SK-N-MC (cell line): ENCODE measurements at regions not wholly inside any gene's neighbourhood (a gene's known extent, or its start where the extent isn't known, plus 50 kb on each side); places are given as distances from the start of the nearest gene placed in this dataset.
"Not testable (repeated sequence)": the region's sequence is repeated elsewhere in the genome, so short reads cannot be mapped to it uniquely, and the experiment has no call there.

Experiments used
- DNase-seq: peaks from one replicate; pipeline ENCODE4 v3.0.0-alpha.2; 2011; ENCODE audit warnings: low read depth, low spot score
- H3K27ac ChIP-seq: fragments of 200-600 bp; sonication (generic); 2 replicates; pipeline ENCODE4 v1.5.1; 2016; ENCODE audit warnings: mixed run types
- H3K36me3 ChIP-seq: fragments of 200-600 bp; sonication (generic); 2 replicates; pipeline ENCODE4 v1.6.1; 2017; ENCODE audit warnings: antibody characterized with exemption, low read length, mixed read lengths; ENCODE audit not compliant: insufficient read depth
- H3K4me3 ChIP-seq: fragments of 200-600 bp; sonication (generic); 2 replicates; pipeline ENCODE4 v1.5.1; 2016
- H3K9ac ChIP-seq: fragments of 200-600 bp; sonication (generic); 2 replicates; pipeline ENCODE4 v1.8.0; 2017; ENCODE audit warnings: mixed run types, mixed read lengths; ENCODE audit not compliant: insufficient read length
- H3K9me3 ChIP-seq: fragments of 200-600 bp; sonication (generic); 2 replicates; pipeline ENCODE4 v1.6.1; 2017; ENCODE audit warnings: low read depth, mild to moderate bottlenecking, antibody characterized with exemption, low read length, moderate library complexity, mixed read lengths
- EZH2 ChIP-seq: fragments of 200-600 bp; sonication (generic); IDR thresholded peaks from one replicate; pipeline ENCODE4 v1.6.1; 2017; ENCODE audit warnings: antibody characterized with exemption
- FOXP2 ChIP-seq: optimal IDR thresholded peaks from 2 replicates; pipeline ENCODE3; 2011; ENCODE audit warnings: mild to moderate bottlenecking, moderate library complexity; ENCODE audit not compliant: insufficient read depth; ENCODE audit errors: extremely low read length, control extremely low read depth
- POLR2AphosphoS5 ChIP-seq: IDR thresholded peaks from 2 replicates; pipeline ENCODE4 v1.6.1; 2012; ENCODE audit warnings: mild to moderate bottlenecking, low read depth, low read length, borderline replicate concordance

- H3K4me3 ChIP-seq = no peak overlapping the region
- H3K9me3 ChIP-seq = no peaks in the 10 kb centered on the region
- DNase-seq = no peak
- no peaks in the 10 kb centered on the region for H3K36me3 ChIP-seq
- no peak overlapping the region for H3K9ac ChIP-seq
- H3K27ac ChIP-seq = no peak overlapping the region
- TF ChIP-seq FOXP2 (no peak), POLR2AphosphoS5 (no peak), EZH2 (no peak)
Observed at GRCh38 chr2:95757988-95758387, 166.2 kb downstream of the TRIM43 start.

GRCh38 chr2:95759481-95760246, 167.9 kb downstream of the TRIM43 start:
- Histone ChIP-seq H3K4me3 (no peak overlapping the region), H3K9ac (no peak overlapping the region), H3K9me3 (no peaks in the 10 kb centered on the region), H3K36me3 (no peaks in the 10 kb centered on the region), H3K27ac (no peak overlapping the region)
- TF ChIP-seq FOXP2 (no peak), POLR2AphosphoS5 (no peak), EZH2 (no peak)
- no peak for DNase-seq

- Histone ChIP-seq H3K9ac (no peak overlapping the region), H3K9me3 (no peaks in the 10 kb centered on the region), H3K27ac (no peak overlapping the region), H3K36me3 (no peaks in the 10 kb centered on the region), H3K4me3 (no peak overlapping the region)
- DNase-seq = no peak
- TF ChIP-seq FOXP2 (no peak), POLR2AphosphoS5 (no peak), EZH2 (no peak)
Observed at GRCh38 chr2:95760806-95761525, 169.2 kb downstream of the TRIM43 start.

GRCh38 chr2:95761556-95761955, 169.8 kb downstream of the TRIM43 start:
- no peaks in the 10 kb centered on the region for H3K36me3 ChIP-seq
- TF ChIP-seq EZH2 (no peak), FOXP2 (no peak), POLR2AphosphoS5 (no peak)
- H3K4me3 ChIP-seq = no peak overlapping the region

GRCh38 chr2:95762023-95763021, 170.5 kb downstream of the TRIM43 start:
- H3K9ac ChIP-seq, H3K4me3 ChIP-seq, H3K36me3 ChIP-seq, H3K27ac ChIP-seq, H3K9me3 ChIP-seq, DNase-seq: not testable (repeated sequence)

More at GRCh38 chr2:95761556-95761955, 169.8 kb downstream of the TRIM43 start:
- no peak for DNase-seq
- H3K27ac ChIP-seq = no peak overlapping the region
- no peak overlapping the region for H3K9ac ChIP-seq
- H3K9me3 ChIP-seq = no peaks in the 10 kb centered on the region

- not testable (repeated sequence) for H3K9me3 ChIP-seq, H3K4me3 ChIP-seq, H3K36me3 ChIP-seq, H3K27ac ChIP-seq, H3K9ac ChIP-seq, DNase-seq
Observed at GRCh38 chr2:95763074-95763473, 171.3 kb downstream of the TRIM43 start.

GRCh38 chr2:95764966-95765365, 173.2 kb downstream of the TRIM43 start:
- H3K4me3 ChIP-seq, H3K9me3 ChIP-seq, H3K36me3 ChIP-seq, DNase-seq, H3K27ac ChIP-seq, H3K9ac ChIP-seq: not testable (repeated sequence)

- not testable (repeated sequence) for H3K36me3 ChIP-seq, DNase-seq, H3K27ac ChIP-seq, H3K9me3 ChIP-seq, H3K9ac ChIP-seq, H3K4me3 ChIP-seq
Observed at GRCh38 chr2:95765925-95766910, 174.4 kb downstream of the TRIM43 start.

GRCh38 chr2:95767531-95767930, 175.7 kb downstream of the TRIM43 start:
- H3K9me3 ChIP-seq, H3K27ac ChIP-seq, H3K4me3 ChIP-seq, H3K9ac ChIP-seq, H3K36me3 ChIP-seq, DNase-seq: not testable (repeated sequence)

- not testable (repeated sequence) for DNase-seq, H3K27ac ChIP-seq, H3K36me3 ChIP-seq, H3K9me3 ChIP-seq, H3K9ac ChIP-seq, H3K4me3 ChIP-seq
Observed at GRCh38 chr2:95767950-95768349, 176.1 kb downstream of the TRIM43 start.

- H3K9me3 ChIP-seq, DNase-seq, H3K9ac ChIP-seq, H3K36me3 ChIP-seq, H3K4me3 ChIP-seq, H3K27ac ChIP-seq: not testable (repeated sequence)
Observed at GRCh38 chr2:95769256-95769655, 177.5 kb downstream of the TRIM43 start.
